CD4-positive, alpha-beta T cell (primary cell): ENCODE measurements at regions not wholly inside any gene's neighbourhood (a gene's known extent, or its start where the extent isn't known, plus 50 kb on each side); places are given as distances from the start of the nearest gene placed in this dataset.

ENCODE experiments used
- ATAC-seq: fragments of 200-7000 bp; cut with Tn5 transposase; one replicate; pipeline ENCODE4 v1.10.0; 2022; ENCODE audit warnings: mild to moderate bottlenecking; ENCODE audit not compliant: poor library complexity
- CTCF ChIA-PET: fragments of 350-600 bp; sonication (Branson Sonifier 250); formaldehyde crosslinking; loops from one replicate; lab custom pipeline; 2021; ENCODE audit warnings: antibody characterized with exemption, inconsistent platforms; lab: Charles Lee
- POLR2A ChIA-PET: fragments of 350-600 bp; sonication (Branson Sonifier 250); formaldehyde crosslinking; loops from one replicate; lab custom pipeline; 2021; ENCODE audit warnings: antibody characterized with exemption, inconsistent platforms; lab: Charles Lee
- DNase-seq, 14 experiments: peaks; one replicate each; pipeline ENCODE4 v3.0.0-alpha.2; 2013 to 2020; ENCODE audit warnings: mixed read lengths in 2 of 14
- H3K27ac ChIP-seq, 2 donors: one replicate each; pipeline versions ENCODE4 v1.5.1 to v1.7.0; 2013; ENCODE audit warnings: low read length in 2 of 2, low read depth in 1 of 2, mild to moderate bottlenecking in 1 of 2
- H3K27me3 ChIP-seq, 2 experiments: 1 replicate in 1 of 2; 2 replicates in 1 of 2; pipeline versions ENCODE4 v1.6.1 to v1.7.0; 2013; ENCODE audit warnings: low read length in 2 of 2, control low read depth in 1 of 2, mild to moderate bottlenecking in 1 of 2, moderate library complexity in 1 of 2; ENCODE audit not compliant: insufficient read depth in 2 of 2, control insufficient read depth in 1 of 2
- H3K36me3 ChIP-seq: one replicate; pipeline ENCODE4 v1.6.1; 2013; ENCODE audit warnings: low read length, control low read depth; ENCODE audit not compliant: insufficient read depth
- H3K4me1 ChIP-seq: one replicate; pipeline ENCODE4 v1.6.1; 2013; ENCODE audit warnings: low read length, control low read depth; ENCODE audit not compliant: insufficient read depth
- H3K4me3 ChIP-seq: one replicate; pipeline ENCODE4 v1.5.1; 2013; ENCODE audit warnings: mild to moderate bottlenecking, low read length, moderate library complexity
- H3K9me3 ChIP-seq, 2 experiments: 1 replicate in 1 of 2; 2 replicates in 1 of 2; pipeline versions ENCODE4 v1.6.1 to v1.7.0; 2013; ENCODE audit warnings: low read length in 2 of 2, mild to moderate bottlenecking in 2 of 2, control low read depth in 1 of 2, moderate library complexity in 1 of 2; ENCODE audit not compliant: control insufficient read depth in 1 of 2, insufficient read depth in 1 of 2
- H3K27ac Mint-ChIP-seq: one replicate; pipeline ENCODE4 v1.8.0; 2020; ENCODE audit warnings: mixed read lengths
- H3K27me3 Mint-ChIP-seq: one replicate; pipeline ENCODE4 v1.8.0; 2021; ENCODE audit warnings: mixed read lengths
- H3K36me3 Mint-ChIP-seq: one replicate; pipeline ENCODE4 v1.8.0; 2021; ENCODE audit warnings: low read depth, mixed read lengths
- H3K4me1 Mint-ChIP-seq: one replicate; pipeline ENCODE4 v1.8.0; 2021; ENCODE audit warnings: low read depth, mixed read lengths
- H3K4me3 Mint-ChIP-seq: one replicate; pipeline ENCODE4 v1.8.0; 2020; ENCODE audit warnings: mild to moderate bottlenecking, mixed read lengths
- H3K9me3 Mint-ChIP-seq: one replicate; pipeline ENCODE4 v1.8.0; 2020; ENCODE audit warnings: mixed read lengths
- intact Hi-C, 2 experiments: fragments of 100-400 bp; cut with DNase I in 1 of 2; cut with micrococcal nuclease in 1 of 2; formaldehyde crosslinking; loops; one replicate each; pipeline versions ENCODE4 v1.15.1 to v1.9.0; 2023 to 2025; cut with DNase I, micrococcal nuclease
- TF ChIP-seq, protein P1 (sequence below): fragments of 200-600 bp; IDR thresholded peaks from one replicate; pipeline ENCODE4 v1.8.0; 2022; ENCODE audit warnings: antibody characterized with exemption, mild to moderate bottlenecking

DNA sequence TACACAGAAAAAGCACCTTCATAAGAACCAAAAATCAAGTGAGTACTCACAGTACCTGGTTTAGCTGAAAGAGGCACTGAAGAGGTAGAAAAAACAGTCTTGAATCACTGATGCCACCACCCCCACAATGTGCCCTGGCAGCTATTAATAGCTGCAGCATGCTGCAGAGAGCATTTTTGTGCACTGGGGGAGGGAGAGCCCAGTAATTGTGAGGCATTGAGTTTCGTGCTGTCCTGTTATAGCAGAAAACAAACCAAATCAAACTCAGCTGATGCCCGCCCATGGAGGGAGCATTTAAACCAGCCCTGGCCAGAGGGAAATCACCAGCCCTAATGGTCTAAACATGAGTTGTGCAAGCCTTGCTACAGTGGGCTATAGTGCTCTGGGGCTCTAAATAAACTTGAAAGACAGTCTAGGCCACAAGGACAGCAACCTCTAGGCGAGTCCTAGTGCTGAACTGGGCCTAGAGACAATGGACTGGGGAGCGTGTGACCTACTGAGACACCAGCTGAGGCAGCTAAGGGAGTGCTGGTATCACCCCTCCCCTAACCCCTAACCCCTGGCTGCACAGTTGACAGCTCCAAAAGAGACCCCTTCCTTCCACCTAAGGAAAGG lies 106.3 kb upstream of the TMLHE start:
- H3K27ac ChIP-seq = no peak overlapping the region
- Mint-ChIP-seq H3K9me3 (peaks cover 5% of the 10 kb centered on the region), H3K27me3 (no peaks in the 10 kb centered on the region), H3K27ac (no peak overlapping the region), H3K4me3 (no peak overlapping the region), H3K4me1 (no peaks in the 10 kb centered on the region), H3K36me3 (no peaks in the 10 kb centered on the region)
- peaks cover 0 to 9% of the 10 kb centered on the region in 2 experiments for H3K9me3 ChIP-seq
- no peaks in the 10 kb centered on the region for H3K36me3 ChIP-seq
- DNase-seq (no peak), ATAC-seq (no peak)
- ChIA-PET CTCF (no interaction called here), POLR2A (no interaction called here)
- no peak overlapping the region for H3K4me3 ChIP-seq
- TF ChIP-seq, protein P1, sequence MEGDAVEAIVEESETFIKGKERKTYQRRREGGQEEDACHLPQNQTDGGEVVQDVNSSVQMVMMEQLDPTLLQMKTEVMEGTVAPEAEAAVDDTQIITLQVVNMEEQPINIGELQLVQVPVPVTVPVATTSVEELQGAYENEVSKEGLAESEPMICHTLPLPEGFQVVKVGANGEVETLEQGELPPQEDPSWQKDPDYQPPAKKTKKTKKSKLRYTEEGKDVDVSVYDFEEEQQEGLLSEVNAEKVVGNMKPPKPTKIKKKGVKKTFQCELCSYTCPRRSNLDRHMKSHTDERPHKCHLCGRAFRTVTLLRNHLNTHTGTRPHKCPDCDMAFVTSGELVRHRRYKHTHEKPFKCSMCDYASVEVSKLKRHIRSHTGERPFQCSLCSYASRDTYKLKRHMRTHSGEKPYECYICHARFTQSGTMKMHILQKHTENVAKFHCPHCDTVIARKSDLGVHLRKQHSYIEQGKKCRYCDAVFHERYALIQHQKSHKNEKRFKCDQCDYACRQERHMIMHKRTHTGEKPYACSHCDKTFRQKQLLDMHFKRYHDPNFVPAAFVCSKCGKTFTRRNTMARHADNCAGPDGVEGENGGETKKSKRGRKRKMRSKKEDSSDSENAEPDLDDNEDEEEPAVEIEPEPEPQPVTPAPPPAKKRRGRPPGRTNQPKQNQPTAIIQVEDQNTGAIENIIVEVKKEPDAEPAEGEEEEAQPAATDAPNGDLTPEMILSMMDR = no peak
- H3K4me1 ChIP-seq = no peaks in the 10 kb centered on the region
- intact Hi-C loops = no loop called here
- no peaks in the 10 kb centered on the region for H3K27me3 ChIP-seq

DNA sequence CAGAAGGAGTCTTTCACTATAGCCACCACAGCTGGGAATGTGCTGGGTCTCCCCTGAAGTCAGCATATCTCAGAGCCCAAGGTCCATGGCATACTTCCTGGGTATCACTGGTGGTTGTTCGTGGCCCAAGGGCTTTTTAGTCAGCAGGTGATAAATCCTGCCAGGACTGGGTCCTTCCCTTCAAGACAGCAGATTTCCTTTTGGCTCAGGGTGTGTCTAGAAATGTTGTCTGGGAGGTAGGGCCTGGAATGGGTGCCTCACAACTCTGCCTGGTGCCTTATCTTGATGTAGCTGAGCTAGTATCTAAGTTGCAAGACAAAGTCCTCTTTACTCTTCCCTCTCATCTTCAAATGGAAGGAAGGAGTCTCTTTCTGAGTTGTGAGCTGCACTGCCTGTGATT lies 102.4 kb upstream of the TMLHE start:
- no peak overlapping the region for H3K27ac Mint-ChIP-seq
- ATAC-seq (no peak), DNase-seq (no peak)
- no peak overlapping the region for H3K4me3 Mint-ChIP-seq
- no peak overlapping the region for H3K27ac ChIP-seq
- POLR2A ChIA-PET = no interaction called here
- no peaks in the 10 kb centered on the region for H3K36me3 Mint-ChIP-seq
- no peak overlapping the region for H3K4me3 ChIP-seq
- intact Hi-C loops = no loop called here
- no peaks in the 10 kb centered on the region for H3K4me1 Mint-ChIP-seq
- H3K27me3 ChIP-seq = no peaks in the 10 kb centered on the region
- CTCF ChIA-PET = no interaction called here
- TF ChIP-seq, protein P1 = no peak
- no peaks in the 10 kb centered on the region for H3K36me3 ChIP-seq
- H3K4me1 ChIP-seq = no peaks in the 10 kb centered on the region
- no peaks in the 10 kb centered on the region for H3K27me3 Mint-ChIP-seq
- H3K9me3 Mint-ChIP-seq = peaks cover 12% of the 10 kb centered on the region
- H3K9me3 ChIP-seq = peaks cover 0 to 5% of the 10 kb centered on the region in 2 experiments

DNA sequence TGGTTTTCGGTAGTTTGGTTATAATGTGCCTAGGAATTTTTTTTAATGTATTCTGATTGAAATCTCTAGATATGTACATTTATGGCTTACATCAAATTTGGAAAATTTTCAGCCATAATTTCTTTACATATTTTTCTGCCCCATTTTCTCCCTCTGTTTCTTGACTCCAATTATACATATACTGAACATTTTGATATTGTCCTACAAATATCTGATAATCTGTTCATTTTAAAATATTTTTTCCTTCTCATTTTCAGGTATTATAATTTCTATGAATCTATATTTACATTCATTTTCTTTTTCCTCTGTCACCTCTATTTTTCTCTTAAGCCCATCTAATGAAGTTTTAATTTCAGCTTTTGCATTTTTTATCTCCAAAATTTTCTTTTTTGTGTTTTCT lies 82.7 kb upstream of the TMLHE start:
- H3K27me3 ChIP-seq = no peaks in the 10 kb centered on the region
- Mint-ChIP-seq H3K36me3 (no peaks in the 10 kb centered on the region), H3K4me3 (no peak overlapping the region), H3K9me3 (no peaks in the 10 kb centered on the region), H3K27me3 (no peaks in the 10 kb centered on the region), H3K4me1 (no peaks in the 10 kb centered on the region), H3K27ac (no peak overlapping the region)
- DNase-seq (no peak), ATAC-seq (no peak)
- H3K9me3 ChIP-seq = no peaks in the 10 kb centered on the region
- ChIA-PET POLR2A (no interaction called here), CTCF (no interaction called here)
- H3K4me1 ChIP-seq = no peaks in the 10 kb centered on the region
- TF ChIP-seq, protein P1 = no peak
- H3K27ac ChIP-seq = no peak overlapping the region
- H3K36me3 ChIP-seq = no peaks in the 10 kb centered on the region
- H3K4me3 ChIP-seq = no peak overlapping the region
- intact Hi-C loops = no loop called here
